RWPE1 (cell line): ENCODE measurements at regions not wholly inside any gene's neighbourhood (a gene's known extent, or its start where the extent isn't known, plus 50 kb on each side); places are given as distances from the start of the nearest gene placed in this dataset.

Experiments
- CTCF ChIA-PET: fragments of 350-600 bp; sonication (Branson Sonifier 250); formaldehyde crosslinking; extraction: SDS; loops from one replicate; lab custom pipeline; 2021; lab: Yijun Ruan, JAX
- POLR2A ChIA-PET: fragments of 400-600 bp; formaldehyde crosslinking; extraction: SDS; loops from one replicate; lab custom pipeline; 2020; ENCODE audit warnings: antibody characterized with exemption; ENCODE audit not compliant: low non-redundant PET; lab: Yijun Ruan, JAX
- DNase-seq: peaks from one replicate; pipeline ENCODE4 v3.0.0; 2012; ENCODE audit warnings: low spot score
- H3K27ac ChIP-seq: fragments of 450-650 bp; 2 replicates; pipeline ENCODE4 v1.5.1; 2017
- CTCF ChIP-seq: fragments of 450-650 bp; conservative IDR thresholded peaks from 2 replicates; pipeline ENCODE4 v1.5.1; 2017; ENCODE audit warnings: low read depth, mild to moderate bottlenecking

- H3K27ac ChIP-seq: no peak overlapping the region
- CTCF ChIA-PET: no interaction called here
- POLR2A ChIA-PET: no interaction called here
- DNase-seq: no peak
- no peak for TF ChIP-seq CTCF
Observed at GRCh38 chr5:159480849-159481248, 150.6 kb upstream of the IL12B start.

GRCh38 chr5:159481751-159482150 is 151.5 kb upstream of the IL12B start:
- CTCF ChIA-PET: no interaction called here

GRCh38 chr5:159486836-159487235 is 156.5 kb upstream of the IL12B start:
- no peak overlapping the region for H3K27ac ChIP-seq
- ChIA-PET CTCF (interaction anchor here (0.7 to 0.9 kb wide), 3 partner anchors 500 to 1725 kb away, joined by 3 read pairs; no protein-coding TSS in a partner anchor), POLR2A (no interaction called here)
- no peak for DNase-seq
- TF ChIP-seq CTCF: no peak

More at GRCh38 chr5:159481751-159482150, 151.5 kb upstream of the IL12B start:
- no peak for DNase-seq
- POLR2A ChIA-PET: no interaction called here
- no peak overlapping the region for H3K27ac ChIP-seq
- TF ChIP-seq CTCF: no peak

GRCh38 chr5:159488516-159488915 is 158.2 kb upstream of the IL12B start:
- DNase-seq: no peak
- CTCF ChIA-PET: no interaction called here
- POLR2A ChIA-PET: no interaction called here
- H3K27ac ChIP-seq: no peak overlapping the region
- no peak for TF ChIP-seq CTCF

GRCh38 chr5:159489779-159490178 is 159.5 kb upstream of the IL12B start:
- H3K27ac ChIP-seq: no peak overlapping the region
- no peak for DNase-seq
- TF ChIP-seq CTCF: no peak
- ChIA-PET CTCF (interaction anchor here (0.6 kb wide), 1 partner anchor 1369 kb away, joined by 3 read pairs; no protein-coding TSS in a partner anchor), POLR2A (no interaction called here)

- ChIA-PET POLR2A (no interaction called here), CTCF (interaction anchor here (0.6 kb wide), 1 partner anchor 1370 kb away, joined by 3 read pairs; no protein-coding TSS in a partner anchor)
- no peak overlapping the region for H3K27ac ChIP-seq
- TF ChIP-seq CTCF: no peak
- no peak for DNase-seq
Observed at GRCh38 chr5:159490507-159490906, 160.2 kb upstream of the IL12B start.
